ENCODE measurements at regions not wholly inside any gene's neighbourhood (a gene's known extent, or its start where the extent isn't known, plus 50 kb on each side); places are given as distances from the start of the nearest gene placed in this dataset.
"Not testable (repeated sequence)": the region's sequence is repeated elsewhere in the genome, so short reads cannot be mapped to it uniquely, and the experiment has no call there.

GRCh38 chr4:169934794-169935429 lies 91.3 kb downstream of the MFAP3L start:
- Mint-ChIP-seq H3K27ac (no peak overlapping the region), H3K4me3 (no peak overlapping the region), H3K27me3 (no peaks in the 10 kb centered on the region), H3K4me1 (no peaks in the 10 kb centered on the region), H3K9me3 (peaks cover 4 to 8% of the 10 kb centered on the region in 2 donors)
- ATAC-seq (no peak), DNase-seq (no peak)

GRCh38 chr4:169933531-169933930 lies 92.7 kb downstream of the MFAP3L start:
- ATAC-seq, result no peak
- H3K27me3 Mint-ChIP-seq, result peaks cover 7% of the 10 kb centered on the region
- H3K27ac Mint-ChIP-seq, result no peak overlapping the region
- H3K4me3 Mint-ChIP-seq, result no peak overlapping the region
- DNase-seq, result no peak
- peaks cover 4 to 8% of the 10 kb centered on the region in 2 donors for H3K9me3 Mint-ChIP-seq
- no peaks in the 10 kb centered on the region for H3K4me1 Mint-ChIP-seq

- no peak for ATAC-seq
- no peak overlapping the region for H3K4me3 Mint-ChIP-seq
- H3K9me3 Mint-ChIP-seq, result peaks cover 4 to 8% of the 10 kb centered on the region in 2 donors
- peak overlapping the region in 1 of 2 donors; percentile 57 for H3K27ac Mint-ChIP-seq
- no peak for DNase-seq
- H3K27me3 Mint-ChIP-seq, result peaks cover 14% of the 10 kb centered on the region
- H3K4me1 Mint-ChIP-seq, result no peaks in the 10 kb centered on the region
These were observed 94.2 kb downstream of the MFAP3L start for GRCh38 chr4:169931964-169932363.

- not testable (repeated sequence) for DNase-seq, H3K4me1 Mint-ChIP-seq, H3K4me3 Mint-ChIP-seq, ATAC-seq, H3K27ac Mint-ChIP-seq, H3K9me3 Mint-ChIP-seq
- H3K27me3 Mint-ChIP-seq, result peaks cover 14% of the 10 kb centered on the region
These were observed 95.4 kb downstream of the MFAP3L start for GRCh38 chr4:169930755-169931154.

GRCh38 chr4:169927280-169927679 lies 98.9 kb downstream of the MFAP3L start:
- Mint-ChIP-seq H3K4me3 (no peak overlapping the region), H3K4me1 (no peaks in the 10 kb centered on the region), H3K27me3 (peaks cover 14% of the 10 kb centered on the region), H3K27ac (no peak overlapping the region), H3K9me3 (peaks cover 4 to 8% of the 10 kb centered on the region in 2 donors)
- no peak for DNase-seq
- ATAC-seq, result no peak

GRCh38 chr4:169925678-169926077 lies 100.5 kb downstream of the MFAP3L start:
- Mint-ChIP-seq H3K27me3 (peaks cover 14% of the 10 kb centered on the region), H3K4me3 (no peak overlapping the region), H3K4me1 (no peaks in the 10 kb centered on the region), H3K9me3 (peaks cover 2 to 7% of the 10 kb centered on the region in 2 donors), H3K27ac (no peak overlapping the region)
- no peak for DNase-seq
- ATAC-seq, result no peak

GRCh38 chr4:169922632-169923276 lies 103.4 kb downstream of the MFAP3L start:
- Mint-ChIP-seq H3K4me3 (no peak overlapping the region), H3K4me1 (no peaks in the 10 kb centered on the region), H3K9me3 (peaks cover 0 to under 1% of the 10 kb centered on the region in 2 donors), H3K27me3 (no peaks in the 10 kb centered on the region), H3K27ac (no peak overlapping the region)
- DNase-seq (no peak), ATAC-seq (no peak)

- H3K27ac Mint-ChIP-seq, result no peak overlapping the region
- ATAC-seq, result no peak
These were observed 104.5 kb downstream of the MFAP3L start for GRCh38 chr4:169921732-169922131.

GRCh38 chr4:169921237-169921636 lies 105.0 kb downstream of the MFAP3L start:
- H3K27ac Mint-ChIP-seq, result no peak overlapping the region
- no peaks in the 10 kb centered on the region for H3K4me1 Mint-ChIP-seq
- H3K27me3 Mint-ChIP-seq, result no peaks in the 10 kb centered on the region
- no peak overlapping the region for H3K4me3 Mint-ChIP-seq
- peaks cover 8 to 16% of the 10 kb centered on the region in 2 donors for H3K9me3 Mint-ChIP-seq
- ATAC-seq (no peak), DNase-seq (no peak)

More at GRCh38 chr4:169921732-169922131, 104.5 kb downstream of the MFAP3L start:
- no peak for DNase-seq
- H3K9me3 Mint-ChIP-seq, result peaks cover 8 to 11% of the 10 kb centered on the region in 2 donors
- no peak overlapping the region for H3K4me3 Mint-ChIP-seq
- no peaks in the 10 kb centered on the region for H3K4me1 Mint-ChIP-seq
- H3K27me3 Mint-ChIP-seq, result no peaks in the 10 kb centered on the region

GRCh38 chr4:169919194-169920124 lies 106.7 kb downstream of the MFAP3L start:
- not testable (repeated sequence) for DNase-seq, H3K27ac Mint-ChIP-seq, H3K27me3 Mint-ChIP-seq, ATAC-seq, H3K4me3 Mint-ChIP-seq, H3K4me1 Mint-ChIP-seq
- H3K9me3 Mint-ChIP-seq, result peaks cover 8 to 17% of the 10 kb centered on the region in 2 donors

- peaks cover 8 to 17% of the 10 kb centered on the region in 2 donors for H3K9me3 Mint-ChIP-seq
- no peak overlapping the region for H3K4me3 Mint-ChIP-seq
- no peak overlapping the region for H3K27ac Mint-ChIP-seq
- ATAC-seq, result no peak
- H3K27me3 Mint-ChIP-seq, result no peaks in the 10 kb centered on the region
- H3K4me1 Mint-ChIP-seq, result no peaks in the 10 kb centered on the region
- no peak for DNase-seq
These were observed 110.7 kb downstream of the MFAP3L start for GRCh38 chr4:169915545-169915944.

- Mint-ChIP-seq H3K4me3 (no peak overlapping the region), H3K27ac (no peak overlapping the region), H3K27me3 (no peaks in the 10 kb centered on the region), H3K4me1 (no peaks in the 10 kb centered on the region), H3K9me3 (peaks cover 8 to 17% of the 10 kb centered on the region in 2 donors)
- DNase-seq (no peak), ATAC-seq (no peak)
These were observed 111.3 kb downstream of the MFAP3L start for GRCh38 chr4:169914866-169915265.

- H3K27me3 Mint-ChIP-seq, result no peaks in the 10 kb centered on the region
- DNase-seq, result no peak
- H3K4me3 Mint-ChIP-seq, result no peak overlapping the region
- H3K9me3 Mint-ChIP-seq, result peaks cover 8 to 17% of the 10 kb centered on the region in 2 donors
- ATAC-seq, result no peak
- H3K4me1 Mint-ChIP-seq, result no peaks in the 10 kb centered on the region
- H3K27ac Mint-ChIP-seq, result no peak overlapping the region
These were observed 113.2 kb downstream of the MFAP3L start for GRCh38 chr4:169912996-169913395.

- Mint-ChIP-seq H3K4me1 (no peaks in the 10 kb centered on the region), H3K27me3 (no peaks in the 10 kb centered on the region)
- ATAC-seq, result no peak
These were observed 116.3 kb downstream of the MFAP3L start for GRCh38 chr4:169909897-169910296.

GRCh38 chr4:169909479-169909878 lies 116.7 kb downstream of the MFAP3L start:
- Mint-ChIP-seq H3K27me3 (no peaks in the 10 kb centered on the region), H3K4me3 (no peak overlapping the region), H3K27ac (no peak overlapping the region), H3K4me1 (no peaks in the 10 kb centered on the region), H3K9me3 (no peaks in the 10 kb centered on the region)
- DNase-seq (no peak), ATAC-seq (no peak)

More at GRCh38 chr4:169909897-169910296, 116.3 kb downstream of the MFAP3L start:
- H3K9me3 Mint-ChIP-seq, result no peaks in the 10 kb centered on the region
- no peak overlapping the region for H3K4me3 Mint-ChIP-seq
- H3K27ac Mint-ChIP-seq, result no peak overlapping the region
- DNase-seq, result no peak

GRCh38 chr4:169907705-169908104 lies 118.5 kb downstream of the MFAP3L start:
- Mint-ChIP-seq H3K4me3 (no peak overlapping the region), H3K4me1 (no peaks in the 10 kb centered on the region), H3K27me3 (no peaks in the 10 kb centered on the region), H3K9me3 (no peaks in the 10 kb centered on the region), H3K27ac (no peak overlapping the region)
- no peak for ATAC-seq
- no peak for DNase-seq
